ENCODE measurements at regions not wholly inside any gene's neighbourhood (a gene's known extent, or its start where the extent isn't known, plus 50 kb on each side); places are given as distances from the start of the nearest gene placed in this dataset.

- H3K4me1 ChIP-seq (ENCODE audit: control insufficient read depth in 2 of 3, insufficient read depth in 2 of 3, low read depth in 1 of 3, low read length in 3 of 3), result no peaks in the 10 kb centered on the region
- H3K4me3 ChIP-seq (ENCODE audit: low read length in 3 of 3), result no peak overlapping the region
- H3K9me3 ChIP-seq (ENCODE audit: control insufficient read depth in 2 of 3, insufficient read depth in 1 of 3, low read length in 3 of 3), result no peaks in the 10 kb centered on the region
- no peaks in the 10 kb centered on the region for H3K36me3 ChIP-seq (ENCODE audit: control insufficient read depth in 2 of 3, insufficient read depth in 3 of 3, low read length in 3 of 3)
- H3K27ac ChIP-seq (ENCODE audit: low read depth in 2 of 2, low read length in 2 of 2), result no peak overlapping the region
- intact Hi-C loops (cut with DNase I), result no loop called here
- no peak for TF ChIP-seq CTCF (IDR thresholded peaks at IDR 0.05; ENCODE audit: borderline replicate concordance, extremely low read depth, insufficient read depth)
- no peak overlapping the region for H3K9ac ChIP-seq (ENCODE audit: low read length in 3 of 3)
- FAIRE-seq (no peak), DNase-seq (no peak)
- no peaks in the 10 kb centered on the region for H3K27me3 ChIP-seq (ENCODE audit: control insufficient read depth, insufficient read depth, low read length)
Measured at GRCh38 chr2:122542646-122543045, 787.2 kb downstream of the TSN start.

- Histone ChIP-seq H3K9ac (ENCODE audit: low read length in 3 of 3) (no peak overlapping the region), H3K4me1 (ENCODE audit: control insufficient read depth in 2 of 3, insufficient read depth in 2 of 3, low read depth in 1 of 3, low read length in 3 of 3) (no peaks in the 10 kb centered on the region), H3K27ac (ENCODE audit: low read depth in 2 of 2, low read length in 2 of 2) (no peak overlapping the region), H3K9me3 (ENCODE audit: control insufficient read depth in 2 of 3, insufficient read depth in 1 of 3, low read length in 3 of 3) (no peaks in the 10 kb centered on the region), H3K4me3 (ENCODE audit: low read length in 3 of 3) (no peak overlapping the region), H3K36me3 (ENCODE audit: control insufficient read depth in 2 of 3, insufficient read depth in 3 of 3, low read length in 3 of 3) (no peaks in the 10 kb centered on the region), H3K27me3 (ENCODE audit: control insufficient read depth, insufficient read depth, low read length) (no peaks in the 10 kb centered on the region)
- no peak for TF ChIP-seq CTCF (IDR thresholded peaks at IDR 0.05; ENCODE audit: borderline replicate concordance, extremely low read depth, insufficient read depth)
- intact Hi-C loops (cut with DNase I), result no loop called here
- FAIRE-seq, result no peak
- DNase-seq, result no peak
Measured at GRCh38 chr2:122543815-122544214, 788.4 kb downstream of the TSN start.

DNA sequence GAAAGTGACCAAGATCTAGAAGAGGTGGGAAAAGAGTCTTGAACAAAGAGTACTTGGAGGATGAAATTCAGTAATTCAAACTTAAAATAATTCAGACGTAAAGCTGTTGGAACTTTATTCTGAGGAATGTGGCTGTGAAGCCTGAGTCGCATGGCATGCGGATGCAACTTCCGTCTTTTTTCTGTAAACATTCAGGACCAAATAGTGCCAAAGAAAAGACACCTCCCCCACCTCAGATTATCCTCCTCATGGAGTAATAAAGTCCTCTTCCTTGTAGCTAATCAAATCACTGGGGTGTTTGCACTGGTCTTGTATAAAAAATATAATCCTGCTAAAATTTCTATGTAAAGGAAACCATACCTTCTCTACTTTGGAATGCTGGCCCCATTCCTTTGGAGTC, 790.4 kb downstream of the TSN start:
- Histone ChIP-seq H3K9me3 (ENCODE audit: control insufficient read depth in 2 of 3, insufficient read depth in 1 of 3, low read length in 3 of 3) (no peaks in the 10 kb centered on the region), H3K36me3 (ENCODE audit: control insufficient read depth in 2 of 3, insufficient read depth in 3 of 3, low read length in 3 of 3) (no peaks in the 10 kb centered on the region), H3K27me3 (ENCODE audit: control insufficient read depth, insufficient read depth, low read length) (no peaks in the 10 kb centered on the region), H3K9ac (ENCODE audit: low read length in 3 of 3) (no peak overlapping the region), H3K27ac (ENCODE audit: low read depth in 2 of 2, low read length in 2 of 2) (no peak overlapping the region), H3K4me3 (ENCODE audit: low read length in 3 of 3) (no peak overlapping the region), H3K4me1 (ENCODE audit: control insufficient read depth in 2 of 3, insufficient read depth in 2 of 3, low read depth in 1 of 3, low read length in 3 of 3) (no peaks in the 10 kb centered on the region)
- no peak for FAIRE-seq
- TF ChIP-seq CTCF (IDR thresholded peaks at IDR 0.05; ENCODE audit: borderline replicate concordance, extremely low read depth, insufficient read depth), result no peak
- intact Hi-C loops (cut with DNase I), result no loop called here
- DNase-seq, result no peak

GRCh38 chr2:122562775-122563174, 807.3 kb downstream of the TSN start:
- Histone ChIP-seq H3K4me1 (ENCODE audit: control insufficient read depth in 2 of 3, insufficient read depth in 2 of 3, low read depth in 1 of 3, low read length in 3 of 3) (no peaks in the 10 kb centered on the region), H3K36me3 (ENCODE audit: control insufficient read depth in 2 of 3, insufficient read depth in 3 of 3, low read length in 3 of 3) (no peaks in the 10 kb centered on the region), H3K9ac (ENCODE audit: low read length in 3 of 3) (no peak overlapping the region), H3K27me3 (ENCODE audit: control insufficient read depth, insufficient read depth, low read length) (no peaks in the 10 kb centered on the region), H3K9me3 (ENCODE audit: control insufficient read depth in 2 of 3, insufficient read depth in 1 of 3, low read length in 3 of 3) (no peaks in the 10 kb centered on the region), H3K4me3 (ENCODE audit: low read length in 3 of 3) (no peak overlapping the region), H3K27ac (ENCODE audit: low read depth in 2 of 2, low read length in 2 of 2) (no peak overlapping the region)
- intact Hi-C loops (cut with DNase I), result no loop called here
- no peak for TF ChIP-seq CTCF (IDR thresholded peaks at IDR 0.05; ENCODE audit: borderline replicate concordance, extremely low read depth, insufficient read depth)
- DNase-seq, result no peak
- FAIRE-seq, result no peak
